Thymus (tissue), 11 donors: ENCODE measurements at regions not wholly inside any gene's neighbourhood (a gene's known extent, or its start where the extent isn't known, plus 50 kb on each side); places are given as distances from the start of the nearest gene placed in this dataset.
"Not testable (repeated sequence)": the region's sequence is repeated elsewhere in the genome, so short reads cannot be mapped to it uniquely, and the experiment has no call there.

Experiments
- DNase-seq, 9 donors: peaks; one replicate each; pipeline ENCODE4 v3.0.0-alpha.2; 2013; ENCODE audit warnings: low spot score in 9 of 9, low read depth in 6 of 9, missing footprints in 1 of 9
- H3K27ac ChIP-seq, 2 donors: one replicate each; pipeline ENCODE4 v1.5.1; 2013; ENCODE audit warnings: control low read depth in 1 of 2, low read depth in 1 of 2, low read length in 1 of 2, mild to moderate bottlenecking in 1 of 2, moderate library complexity in 1 of 2
- H3K27me3 ChIP-seq, 2 donors: one replicate each; pipeline ENCODE4 v1.5.1; 2013; ENCODE audit warnings: low read length in 1 of 2; ENCODE audit not compliant: control insufficient read depth in 2 of 2, insufficient read depth in 1 of 2
- H3K36me3 ChIP-seq, 2 donors: one replicate each; pipeline ENCODE4 v1.5.1; 2013; ENCODE audit warnings: low read length in 1 of 2, mild to moderate bottlenecking in 1 of 2, moderate library complexity in 1 of 2; ENCODE audit not compliant: control insufficient read depth in 2 of 2, insufficient read depth in 2 of 2
- H3K4me1 ChIP-seq, 2 donors: one replicate each; pipeline ENCODE4 v1.5.1; 2013; ENCODE audit warnings: low read length in 2 of 2; ENCODE audit not compliant: control insufficient read depth in 2 of 2, insufficient read depth in 2 of 2
- H3K4me3 ChIP-seq, 2 donors: one replicate each; pipeline ENCODE4 v1.5.1; 2013; ENCODE audit warnings: low read length in 2 of 2, control low read depth in 1 of 2, mild to moderate bottlenecking in 1 of 2
- H3K9me3 ChIP-seq, 2 donors: one replicate each; pipeline ENCODE4 v1.5.1; 2013; ENCODE audit warnings: low read length in 1 of 2, mild to moderate bottlenecking in 1 of 2; ENCODE audit not compliant: control insufficient read depth in 2 of 2, insufficient read depth in 1 of 2
- WGBS: extraction: QIAGEN DNeasy Blood & Tissue Kit; methylation state at CpG from one replicate; pipeline ENCODE4 v1.1.7; 2013; 5-methylcytosine and 5-hydroxymethylcytosine counted together
- donor health status: healthy.

DNA sequence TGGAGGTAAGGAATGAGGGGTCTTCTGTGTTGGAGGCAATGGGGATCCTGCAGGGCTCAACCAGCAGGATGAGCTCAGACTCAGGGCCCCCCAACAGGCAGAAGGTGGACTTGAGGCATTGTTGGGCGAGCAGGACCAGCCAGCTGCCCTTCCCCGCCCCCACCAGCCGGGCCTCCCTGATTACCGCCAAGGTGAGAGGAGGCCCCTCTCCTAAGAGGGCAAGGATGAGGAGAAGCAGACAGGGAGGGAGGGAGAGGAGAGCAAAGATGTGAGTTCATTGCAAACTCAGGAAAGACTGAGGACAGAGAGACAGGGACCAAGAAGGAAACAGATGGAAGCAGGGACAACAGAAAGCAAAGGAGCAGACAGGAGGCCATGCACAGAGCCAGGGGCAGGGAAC is 272.8 kb upstream of the XYLT1 start:
- Histone ChIP-seq H3K27ac (no peak overlapping the region), H3K27me3 (no peaks in the 10 kb centered on the region), H3K4me3 (no peak overlapping the region), H3K4me1 (no peaks in the 10 kb centered on the region), H3K9me3 (no peaks in the 10 kb centered on the region), H3K36me3 (no peaks in the 10 kb centered on the region)
- 96% methylated on average over 4 of the region's 4 CpGs for WGBS
- no peak for DNase-seq

DNA sequence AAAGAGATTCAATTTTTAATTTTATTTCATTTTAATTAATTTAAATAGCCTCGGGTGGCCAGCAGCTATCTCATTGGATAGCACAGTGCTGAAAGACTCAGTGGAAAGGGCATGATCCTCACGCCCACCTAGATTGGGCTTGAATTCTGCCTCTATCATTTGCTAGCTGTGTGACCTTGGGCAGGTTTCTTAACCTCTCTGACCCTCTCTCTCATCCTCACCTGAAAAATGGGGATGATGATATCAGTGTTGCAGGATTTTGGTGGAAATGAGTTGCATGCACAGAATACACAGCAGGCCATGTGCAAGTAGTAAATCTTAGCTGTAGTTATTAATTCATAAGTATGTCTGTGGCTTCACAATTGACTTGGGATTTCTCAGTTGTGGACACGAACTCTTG is 272.4 kb upstream of the XYLT1 start:
- no peaks in the 10 kb centered on the region for H3K36me3 ChIP-seq
- H3K4me3 ChIP-seq, result no peak overlapping the region
- H3K4me1 ChIP-seq, result no peaks in the 10 kb centered on the region
- H3K27ac ChIP-seq, result no peak overlapping the region
- H3K27me3 ChIP-seq, result no peaks in the 10 kb centered on the region
- 95% methylated on average over 3 of the region's 3 CpGs for WGBS
- H3K9me3 ChIP-seq, result no peaks in the 10 kb centered on the region
- no peak for DNase-seq

DNA sequence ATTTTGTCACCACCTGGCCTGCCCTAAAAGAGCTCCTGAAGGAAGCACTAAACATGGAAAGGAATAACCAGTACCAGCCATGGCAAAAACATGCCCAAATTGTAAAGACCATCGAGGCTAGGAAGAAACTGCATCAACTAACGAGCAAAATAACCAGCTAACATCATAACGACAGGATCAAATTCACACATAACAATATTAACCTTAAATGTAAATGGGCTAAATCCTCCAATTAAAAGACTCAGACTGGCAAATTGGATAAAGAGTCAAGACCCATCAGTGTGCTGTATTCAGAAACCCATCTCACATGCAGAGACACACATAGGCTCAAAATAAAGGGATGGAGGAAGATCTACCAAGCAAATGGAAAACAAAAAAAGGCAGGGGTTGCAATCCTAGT is 264.3 kb upstream of the XYLT1 start:
- WGBS, result 94% methylated on average over 3 of the region's 3 CpGs
- H3K27ac ChIP-seq, H3K36me3 ChIP-seq, H3K4me3 ChIP-seq, H3K27me3 ChIP-seq, H3K4me1 ChIP-seq, DNase-seq, H3K9me3 ChIP-seq: not testable (repeated sequence)

DNA sequence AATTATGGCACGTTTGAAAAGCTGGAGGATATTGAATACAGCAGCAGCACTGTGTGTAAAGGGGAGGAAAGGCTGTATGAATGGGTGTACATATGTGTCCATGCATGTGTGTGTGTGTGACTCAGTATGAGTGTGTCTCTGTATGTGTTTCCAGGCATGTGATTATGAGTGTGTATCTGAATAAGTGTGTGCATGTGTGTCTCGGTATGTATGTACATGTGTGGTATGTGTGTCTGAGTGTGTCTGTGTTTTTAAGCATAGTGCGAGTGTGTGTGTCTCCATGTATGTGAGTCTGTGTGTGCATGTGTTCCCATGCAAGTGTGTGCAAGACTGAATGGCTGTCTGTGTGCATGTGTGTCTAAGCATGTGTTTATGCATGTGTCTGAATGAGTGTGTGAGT is 259.1 kb upstream of the XYLT1 start:
- H3K9me3 ChIP-seq, result no peaks in the 10 kb centered on the region
- DNase-seq, result no peak
- 92% methylated on average over 3 of the region's 3 CpGs for WGBS
- H3K27me3 ChIP-seq, result no peaks in the 10 kb centered on the region
- no peak overlapping the region for H3K27ac ChIP-seq
- H3K36me3 ChIP-seq, result no peaks in the 10 kb centered on the region
- H3K4me1 ChIP-seq, result no peaks in the 10 kb centered on the region
- no peak overlapping the region for H3K4me3 ChIP-seq

DNA sequence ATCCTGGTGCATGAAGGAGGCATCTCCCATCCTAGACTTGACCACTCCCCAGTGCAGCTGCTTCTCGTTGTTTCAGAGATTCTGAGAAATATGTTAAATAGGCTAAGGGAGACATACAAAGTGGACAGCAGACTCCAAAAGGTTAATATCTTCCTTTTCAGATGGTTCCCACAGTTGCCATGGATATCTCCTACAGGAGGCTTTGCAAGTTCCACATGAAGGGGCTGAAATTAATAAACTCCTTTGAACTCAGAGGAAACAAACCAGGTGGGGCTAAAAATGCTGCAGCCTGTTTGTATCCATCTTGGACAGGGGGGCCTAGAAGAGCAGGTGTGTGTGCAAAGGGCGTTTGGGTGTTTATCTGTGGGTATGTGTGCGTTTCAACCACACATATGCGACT is 257.4 kb upstream of the XYLT1 start:
- Histone ChIP-seq H3K36me3 (no peaks in the 10 kb centered on the region), H3K27ac (no peak overlapping the region), H3K4me1 (no peaks in the 10 kb centered on the region), H3K27me3 (no peaks in the 10 kb centered on the region), H3K9me3 (no peaks in the 10 kb centered on the region), H3K4me3 (no peak overlapping the region)
- WGBS, result 86% methylated on average over 4 of the region's 4 CpGs
- no peak for DNase-seq

DNA sequence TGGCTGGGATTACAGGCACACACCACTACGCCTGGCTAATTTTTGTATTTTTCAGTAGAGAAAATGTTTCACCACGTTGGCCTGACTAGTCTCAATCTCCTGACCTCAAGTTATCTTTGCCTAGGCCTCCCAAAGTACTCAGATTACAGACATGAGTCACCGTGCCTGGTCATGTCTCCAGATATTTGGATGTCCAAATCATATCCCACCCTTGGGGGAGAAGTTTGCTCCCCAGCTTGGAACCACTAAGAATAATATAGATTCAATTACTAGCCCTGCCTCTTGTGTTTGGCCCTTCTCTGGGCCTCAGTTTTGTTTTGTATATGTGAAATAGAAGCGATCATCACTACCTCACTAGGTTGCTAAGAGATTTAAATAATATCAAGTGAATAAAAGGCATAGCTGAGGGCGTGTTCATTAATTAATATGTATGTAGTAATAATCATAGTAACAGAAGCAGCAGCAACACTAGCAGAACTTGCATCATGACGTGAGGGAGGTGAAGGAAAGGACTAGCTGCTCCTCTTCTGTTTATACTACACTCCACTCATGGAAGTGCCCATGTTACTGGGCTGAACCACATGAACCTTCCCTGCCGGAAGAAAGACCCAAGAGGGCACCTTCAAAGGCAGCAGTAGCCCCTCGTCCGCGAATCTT is 253.6 kb upstream of the XYLT1 start:
- Histone ChIP-seq H3K27ac (no peak overlapping the region), H3K36me3 (no peaks in the 10 kb centered on the region), H3K27me3 (no peaks in the 10 kb centered on the region), H3K9me3 (no peaks in the 10 kb centered on the region), H3K4me1 (no peaks in the 10 kb centered on the region), H3K4me3 (no peak overlapping the region)
- 91% methylated on average over 10 of the region's 10 CpGs for WGBS
- DNase-seq, result no peak

DNA sequence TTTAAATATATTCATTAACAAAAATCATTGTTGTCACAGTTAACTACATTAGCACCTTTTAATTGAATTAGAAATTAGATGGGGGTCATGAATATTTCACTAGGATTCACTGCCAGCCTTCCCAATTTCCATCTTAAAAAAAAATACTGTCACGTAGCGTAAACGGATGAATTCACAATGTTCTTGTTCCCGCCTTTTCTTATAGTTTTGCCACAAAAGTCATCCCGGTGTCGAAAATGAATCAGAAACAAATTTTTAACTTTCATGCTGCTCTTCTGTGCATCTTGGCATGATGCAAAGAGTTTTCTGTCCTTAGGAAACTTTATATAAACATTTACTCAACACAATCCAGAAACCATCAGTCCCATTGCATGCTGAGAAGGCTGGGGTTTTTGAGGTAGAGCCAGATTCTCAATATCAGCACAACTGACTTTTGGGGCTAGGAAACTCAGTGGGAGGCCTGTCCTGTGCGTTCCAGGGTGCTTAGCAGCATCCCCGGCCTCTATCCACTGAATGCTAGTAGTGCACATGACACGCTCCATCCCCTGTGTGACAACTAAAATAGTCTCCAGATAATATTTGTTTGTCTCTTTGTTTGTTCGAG is 252.9 kb upstream of the XYLT1 start:
- no peaks in the 10 kb centered on the region for H3K27me3 ChIP-seq
- WGBS, result 90% methylated on average over 10 of the region's 10 CpGs
- no peaks in the 10 kb centered on the region for H3K9me3 ChIP-seq
- H3K4me1 ChIP-seq, result no peaks in the 10 kb centered on the region
- no peak for DNase-seq
- H3K4me3 ChIP-seq, result no peak overlapping the region
- H3K36me3 ChIP-seq, result no peaks in the 10 kb centered on the region
- no peak overlapping the region for H3K27ac ChIP-seq

DNA sequence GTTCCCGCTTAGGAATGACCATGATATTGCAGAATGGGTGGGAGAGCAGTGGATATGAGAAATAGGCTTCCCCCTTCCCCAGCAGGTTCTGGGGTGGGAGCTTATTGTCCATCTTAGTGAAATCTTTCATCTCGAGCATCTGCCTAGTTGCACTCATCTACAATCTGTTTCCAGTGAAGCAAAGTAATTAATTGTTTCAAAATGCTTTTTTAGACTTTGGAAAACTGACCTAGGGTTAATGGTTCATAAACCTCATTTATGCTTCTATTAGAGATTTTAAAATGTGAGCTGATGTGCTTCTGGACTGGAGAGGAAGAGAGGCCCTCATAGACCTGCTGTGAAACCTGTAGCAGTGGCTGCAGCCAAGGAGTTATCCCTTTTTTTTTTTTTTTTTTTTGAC is 247.7 kb upstream of the XYLT1 start:
- Histone ChIP-seq H3K4me1 (no peaks in the 10 kb centered on the region), H3K27ac (no peak overlapping the region), H3K4me3 (no peak overlapping the region), H3K9me3 (no peaks in the 10 kb centered on the region), H3K36me3 (no peaks in the 10 kb centered on the region), H3K27me3 (no peaks in the 10 kb centered on the region)
- no peak for DNase-seq
- 90% methylated on average over 2 of the region's 2 CpGs for WGBS

DNA sequence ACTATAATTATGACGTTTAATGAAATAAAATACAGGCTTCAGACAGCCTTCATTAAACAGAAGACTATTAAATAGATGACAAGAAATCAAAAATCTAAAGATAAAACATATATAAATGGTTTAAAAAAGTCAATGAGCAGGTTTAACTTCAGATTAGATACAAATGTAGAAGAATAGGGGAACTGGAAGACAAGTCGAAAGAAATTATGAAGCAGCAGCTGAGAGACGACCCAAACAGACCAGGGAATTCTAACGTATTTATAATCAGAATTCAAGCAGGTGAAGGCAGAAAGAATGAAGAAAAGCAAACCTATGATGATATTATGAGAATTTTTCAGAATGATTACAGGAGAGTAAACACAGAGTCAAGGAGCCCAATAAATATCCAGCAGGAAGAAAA is 235.1 kb upstream of the XYLT1 start:
- Histone ChIP-seq H3K9me3 (no peaks in the 10 kb centered on the region), H3K36me3 (no peaks in the 10 kb centered on the region), H3K27me3 (no peaks in the 10 kb centered on the region), H3K27ac (no peak overlapping the region), H3K4me3 (no peak overlapping the region), H3K4me1 (no peaks in the 10 kb centered on the region)
- WGBS, result 94% methylated on average over 4 of the region's 4 CpGs
- no peak for DNase-seq
